ENCODE measurements at regions not wholly inside any gene's neighbourhood (a gene's known extent, or its start where the extent isn't known, plus 50 kb on each side); places are given as distances from the start of the nearest gene placed in this dataset.

- TF ChIP-seq GATA2 (IDR thresholded peaks at IDR 0.05; ENCODE audit: low read depth, low read length), result no peak
- TF ChIP-seq GATA3 (IDR thresholded peaks at IDR 0.05; ENCODE audit: low read depth, low read length), result no peak
These were observed 360.0 kb upstream of the CDH5 start for GRCh38 chr16:66006485-66006884.
